Endothelial cell (in vitro differentiated cells): ENCODE measurements at regions not wholly inside any gene's neighbourhood (a gene's known extent, or its start where the extent isn't known, plus 50 kb on each side); places are given as distances from the start of the nearest gene placed in this dataset.
"Not testable (repeated sequence)": the region's sequence is repeated elsewhere in the genome, so short reads cannot be mapped to it uniquely, and the experiment has no call there.

Experiments used
- DNase-seq: peaks from one replicate; pipeline ENCODE4 v3.0.0; 2021; ENCODE audit warnings: low spot score
- H3K27ac Mint-ChIP-seq: one replicate; pipeline ENCODE4 v1.8.0; 2021; ENCODE audit warnings: mixed read lengths, inconsistent platforms; ENCODE audit not compliant: unreplicated experiment
- H3K27me3 Mint-ChIP-seq: one replicate; pipeline ENCODE4 v1.8.0; 2021; ENCODE audit warnings: mild to moderate bottlenecking, moderate library complexity, mixed read lengths, inconsistent platforms; ENCODE audit not compliant: unreplicated experiment
- H3K36me3 Mint-ChIP-seq: one replicate; pipeline ENCODE4 v1.8.0; 2021; ENCODE audit warnings: mild to moderate bottlenecking, low read depth, mixed read lengths, inconsistent platforms; ENCODE audit not compliant: unreplicated experiment
- H3K4me1 Mint-ChIP-seq: one replicate; pipeline ENCODE4 v1.8.0; 2021; ENCODE audit warnings: mild to moderate bottlenecking, mixed read lengths, inconsistent platforms; ENCODE audit not compliant: unreplicated experiment
- H3K4me3 Mint-ChIP-seq: one replicate; pipeline ENCODE4 v1.8.0; 2021; ENCODE audit warnings: mild to moderate bottlenecking, mixed read lengths, inconsistent platforms; ENCODE audit not compliant: unreplicated experiment
- H3K9me3 Mint-ChIP-seq: one replicate; pipeline ENCODE4 v1.8.0; 2021; ENCODE audit warnings: mixed read lengths, inconsistent platforms; ENCODE audit not compliant: unreplicated experiment
- TF ChIP-seq, protein P1 (sequence below): fragments of 200-600 bp; sonication (generic); IDR thresholded peaks from one replicate; pipeline ENCODE4 v1.5.0; 2021; ENCODE audit warnings: antibody characterized with exemption; ENCODE audit not compliant: unreplicated experiment

GRCh38 chr12:46549527-46550265 is 177.1 kb upstream of the SLC38A2 start:
- H3K36me3 Mint-ChIP-seq = peaks cover 7% of the 10 kb centered on the region
- no peak overlapping the region for H3K4me3 Mint-ChIP-seq
- peaks cover 17% of the 10 kb centered on the region for H3K4me1 Mint-ChIP-seq
- no peaks in the 10 kb centered on the region for H3K27me3 Mint-ChIP-seq
- H3K9me3 Mint-ChIP-seq = peaks cover 11% of the 10 kb centered on the region
- TF ChIP-seq, protein P1, sequence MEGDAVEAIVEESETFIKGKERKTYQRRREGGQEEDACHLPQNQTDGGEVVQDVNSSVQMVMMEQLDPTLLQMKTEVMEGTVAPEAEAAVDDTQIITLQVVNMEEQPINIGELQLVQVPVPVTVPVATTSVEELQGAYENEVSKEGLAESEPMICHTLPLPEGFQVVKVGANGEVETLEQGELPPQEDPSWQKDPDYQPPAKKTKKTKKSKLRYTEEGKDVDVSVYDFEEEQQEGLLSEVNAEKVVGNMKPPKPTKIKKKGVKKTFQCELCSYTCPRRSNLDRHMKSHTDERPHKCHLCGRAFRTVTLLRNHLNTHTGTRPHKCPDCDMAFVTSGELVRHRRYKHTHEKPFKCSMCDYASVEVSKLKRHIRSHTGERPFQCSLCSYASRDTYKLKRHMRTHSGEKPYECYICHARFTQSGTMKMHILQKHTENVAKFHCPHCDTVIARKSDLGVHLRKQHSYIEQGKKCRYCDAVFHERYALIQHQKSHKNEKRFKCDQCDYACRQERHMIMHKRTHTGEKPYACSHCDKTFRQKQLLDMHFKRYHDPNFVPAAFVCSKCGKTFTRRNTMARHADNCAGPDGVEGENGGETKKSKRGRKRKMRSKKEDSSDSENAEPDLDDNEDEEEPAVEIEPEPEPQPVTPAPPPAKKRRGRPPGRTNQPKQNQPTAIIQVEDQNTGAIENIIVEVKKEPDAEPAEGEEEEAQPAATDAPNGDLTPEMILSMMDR = no peak
- no peak overlapping the region for H3K27ac Mint-ChIP-seq
- no peak for DNase-seq

GRCh38 chr12:46548605-46549071 is 176.1 kb upstream of the SLC38A2 start:
- Mint-ChIP-seq H3K27ac (no peak overlapping the region), H3K27me3 (no peaks in the 10 kb centered on the region), H3K4me1 (peaks cover 17% of the 10 kb centered on the region), H3K36me3 (peaks cover 12% of the 10 kb centered on the region), H3K9me3 (peaks cover 11% of the 10 kb centered on the region), H3K4me3 (no peak overlapping the region)
- DNase-seq = no peak
- TF ChIP-seq, protein P1 = no peak

DNA sequence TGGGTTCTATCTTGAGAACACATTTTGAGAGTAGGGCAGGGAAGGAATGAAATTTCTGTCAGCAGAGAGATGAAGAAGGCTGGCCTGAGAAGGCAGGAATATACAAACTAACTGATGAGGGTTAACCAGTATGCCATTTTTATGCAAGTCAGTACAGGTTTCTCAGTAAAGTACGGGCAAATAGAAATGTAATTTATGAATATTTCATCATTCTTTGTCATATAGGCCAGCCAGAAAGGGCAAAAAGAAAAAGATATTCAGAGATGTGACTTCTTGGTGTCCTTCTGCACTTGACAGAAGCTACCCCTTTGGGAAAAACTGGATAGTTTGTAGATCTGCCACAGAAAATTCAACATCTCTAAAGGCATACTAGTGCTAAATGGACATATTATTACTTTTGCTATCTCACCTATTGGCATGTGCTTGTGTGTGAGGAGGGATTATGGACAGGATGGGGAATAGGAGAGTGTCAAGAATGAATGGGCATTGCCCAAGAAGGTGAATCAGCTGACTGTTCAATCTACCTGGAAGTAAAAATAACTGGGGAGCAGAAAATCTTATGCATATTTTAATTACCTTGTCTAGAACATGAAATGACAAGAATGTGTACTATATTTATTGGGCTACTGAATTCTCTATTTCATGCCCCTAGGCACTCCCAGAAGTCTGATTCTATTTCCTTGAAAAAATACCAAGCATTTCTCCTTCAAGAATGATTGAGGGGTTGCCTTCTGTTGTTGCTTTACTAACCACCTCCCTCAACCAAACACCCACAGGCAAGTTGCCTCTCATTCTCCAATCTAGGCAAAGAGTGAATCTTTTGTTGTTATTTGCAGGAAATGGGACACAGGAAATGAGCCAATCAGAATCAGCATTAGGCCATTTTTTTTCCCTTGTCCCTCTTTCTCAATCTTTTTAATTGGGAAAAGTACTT is 175.1 kb upstream of the SLC38A2 start:
- Mint-ChIP-seq H3K27ac (no peak overlapping the region), H3K4me1 (peaks cover 12% of the 10 kb centered on the region), H3K27me3 (no peaks in the 10 kb centered on the region), H3K36me3 (peaks cover 12% of the 10 kb centered on the region), H3K9me3 (peaks cover 11% of the 10 kb centered on the region), H3K4me3 (no peak overlapping the region)
- DNase-seq = no peak
- TF ChIP-seq, protein P1 = no peak

DNA sequence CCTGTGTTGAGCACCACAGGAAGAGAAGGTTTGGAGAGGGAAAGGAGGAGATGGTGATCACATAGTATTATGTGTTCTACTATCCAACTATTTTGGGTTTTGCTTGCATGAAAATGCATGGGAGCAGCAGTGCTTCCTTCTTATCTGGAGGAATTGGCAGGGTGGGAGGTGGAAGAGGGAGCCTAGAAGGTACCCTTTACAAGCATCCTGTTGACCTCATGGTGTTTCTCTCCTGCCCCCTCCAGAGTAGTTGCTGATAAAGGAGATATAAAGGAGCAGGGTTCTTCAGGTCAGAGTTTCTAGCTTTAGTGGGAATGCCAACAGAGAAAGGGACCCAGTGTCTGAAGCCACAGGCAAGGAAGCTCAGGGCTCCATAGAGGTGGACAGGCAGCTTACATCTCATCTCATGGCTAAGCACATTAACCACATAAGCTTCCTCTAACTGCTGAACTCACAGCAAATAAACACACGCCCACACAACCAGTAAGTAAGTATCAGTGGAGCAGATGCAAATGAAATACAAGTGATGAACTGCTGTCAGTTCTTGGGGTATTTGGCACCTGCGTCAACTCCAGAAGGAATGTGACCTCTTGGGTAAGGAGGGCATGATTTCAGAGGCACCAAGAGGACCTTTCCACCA is 174.2 kb upstream of the SLC38A2 start:
- Mint-ChIP-seq H3K9me3 (peaks cover 11% of the 10 kb centered on the region), H3K36me3 (peaks cover 12% of the 10 kb centered on the region), H3K4me1 (peaks cover 7% of the 10 kb centered on the region), H3K4me3 (peak overlapping the region; percentile 33), H3K27ac (no peak overlapping the region), H3K27me3 (no peaks in the 10 kb centered on the region)
- TF ChIP-seq, protein P1 = no peak
- DNase-seq = no peak

GRCh38 chr12:46543378-46543795 is 170.8 kb upstream of the SLC38A2 start:
- peak overlapping the region; percentile 49 for H3K27ac Mint-ChIP-seq
- not testable (repeated sequence) for H3K4me3 Mint-ChIP-seq, H3K4me1 Mint-ChIP-seq, H3K27me3 Mint-ChIP-seq, DNase-seq
- peaks cover 11% of the 10 kb centered on the region for H3K9me3 Mint-ChIP-seq
- peaks cover 12% of the 10 kb centered on the region for H3K36me3 Mint-ChIP-seq
